Common myeloid progenitor, CD34-positive (primary cell): ENCODE measurements at regions not wholly inside any gene's neighbourhood (a gene's known extent, or its start where the extent isn't known, plus 50 kb on each side); places are given as distances from the start of the nearest gene placed in this dataset.

ENCODE experiments used
- CTCF ChIA-PET: fragments of 350-600 bp; sonication (Branson Sonifier 250); formaldehyde crosslinking; loops from one replicate; lab custom pipeline; 2021; ENCODE audit warnings: antibody characterized with exemption; lab: Charles Lee
- POLR2A ChIA-PET: fragments of 350-600 bp; sonication (Branson Sonifier 250); formaldehyde crosslinking; loops from one replicate; lab custom pipeline; 2021; ENCODE audit warnings: antibody characterized with exemption; lab: Charles Lee
- DNase-seq, 3 donors: peaks; one replicate each; pipeline versions ENCODE4 v3.0.0 to v3.0.0-alpha.2; 2013
- H3K27ac ChIP-seq, 2 experiments: 1 replicate in 1 of 2; 2 replicates in 1 of 2; pipeline ENCODE4 v1.7.0; 2013; ENCODE audit warnings: inconsistent platforms in 2 of 2, low read length in 2 of 2, mild to moderate bottlenecking in 2 of 2, low read depth in 1 of 2, moderate library complexity in 1 of 2; ENCODE audit not compliant: severe bottlenecking in 2 of 2, insufficient read depth in 1 of 2, poor library complexity in 1 of 2
- H3K27me3 ChIP-seq, 5 experiments: replicated peaks in 2 of 5; 1 replicate in 3 of 5; 2 replicates in 2 of 5; pipeline versions ENCODE4 v1.6.1 to v1.7.0; 2013; ENCODE audit warnings: low read length in 4 of 5, mild to moderate bottlenecking in 2 of 5, moderate library complexity in 2 of 5, inconsistent platforms in 1 of 5; ENCODE audit not compliant: insufficient read depth in 5 of 5, control insufficient read depth in 4 of 5
- H3K36me3 ChIP-seq, 4 experiments: 1 replicate in 2 of 4; 2 replicates in 2 of 4; pipeline versions ENCODE4 v1.6.1 to v1.7.0; 2013; ENCODE audit warnings: low read length in 3 of 4, control low read depth in 1 of 4, mild to moderate bottlenecking in 1 of 4; ENCODE audit not compliant: control insufficient read depth in 4 of 4, insufficient read depth in 4 of 4
- H3K4me1 ChIP-seq, 4 experiments: 1 replicate in 3 of 4; 2 replicates in 1 of 4; pipeline versions ENCODE4 v1.6.1 to v1.7.1; 2013; ENCODE audit warnings: low read length in 3 of 4, mild to moderate bottlenecking in 3 of 4, control low read depth in 1 of 4, inconsistent platforms in 1 of 4, moderate library complexity in 1 of 4; ENCODE audit not compliant: control insufficient read depth in 4 of 4, insufficient read depth in 4 of 4; ENCODE audit errors: control extremely low read depth in 1 of 4
- H3K4me3 ChIP-seq, 7 experiments: 1 replicate in 4 of 7; 2 replicates in 3 of 7; pipeline versions ENCODE4 v1.5.1 to v1.7.0; 2013; ENCODE audit warnings: mild to moderate bottlenecking in 7 of 7, low read length in 6 of 7, moderate library complexity in 6 of 7, inconsistent platforms in 2 of 7, low read depth in 2 of 7, control low read depth in 1 of 7; ENCODE audit not compliant: insufficient read depth in 4 of 7, control insufficient read depth in 1 of 7; ENCODE audit errors: extremely low read depth in 1 of 7
- H3K9me3 ChIP-seq, 5 experiments: 1 replicate in 4 of 5; 2 replicates in 1 of 5; pipeline versions ENCODE4 v1.6.1 to v1.7.1; 2013; ENCODE audit warnings: low read length in 4 of 5, mild to moderate bottlenecking in 2 of 5, inconsistent platforms in 1 of 5, low read depth in 1 of 5, moderate library complexity in 1 of 5; ENCODE audit not compliant: control insufficient read depth in 4 of 5, insufficient read depth in 2 of 5; ENCODE audit errors: control extremely low read depth in 1 of 5
- WGBS: methylation state at CpG from one replicate; pipeline ENCODE4 v1.1.5; 2013; ENCODE audit not compliant: insufficient coverage; 5-methylcytosine and 5-hydroxymethylcytosine counted together

DNA sequence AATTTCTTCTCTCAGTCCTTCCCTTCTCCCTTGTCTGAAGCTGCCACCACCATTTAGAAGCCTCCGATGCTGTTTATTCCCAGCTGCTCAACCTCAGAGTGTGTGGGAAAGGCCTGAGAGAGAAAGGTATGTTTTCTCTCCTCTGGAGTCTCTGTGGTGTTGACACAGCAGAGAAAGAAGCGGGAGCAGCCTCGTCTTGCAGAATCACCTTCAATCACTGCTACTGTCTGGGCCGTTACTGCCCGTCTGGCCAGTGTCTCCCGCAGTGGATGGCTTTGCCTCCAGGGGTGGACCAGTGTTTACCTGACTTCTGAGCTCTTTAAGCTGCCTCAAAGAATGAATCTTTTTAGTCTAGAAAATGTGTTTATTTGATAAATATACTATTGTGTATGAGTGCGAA, 148.9 kb upstream of the FAM47C start:
- H3K9me3 ChIP-seq, result no peaks in the 10 kb centered on the region
- H3K27ac ChIP-seq, result no peak overlapping the region
- WGBS, result 92% methylated on average over 2 of the region's 7 CpGs
- no peaks in the 10 kb centered on the region for H3K4me1 ChIP-seq
- no peaks in the 10 kb centered on the region for H3K36me3 ChIP-seq
- no peak overlapping the region for H3K4me3 ChIP-seq
- DNase-seq, result no peak
- peaks cover 0 to 6% (median 0%) of the 10 kb centered on the region in 5 experiments for H3K27me3 ChIP-seq
- CTCF ChIA-PET, result interaction anchor here (1.2 kb wide), 1 partner anchor 10 kb away, joined by 3 read pairs; no protein-coding TSS in a partner anchor
- POLR2A ChIA-PET, result no interaction called here

- no peak overlapping the region for H3K27ac ChIP-seq
- no peaks in the 10 kb centered on the region for H3K9me3 ChIP-seq
- no peak for DNase-seq
- peaks cover 0 to 8% (median 0%) of the 10 kb centered on the region in 5 experiments for H3K27me3 ChIP-seq
- H3K4me1 ChIP-seq, result no peaks in the 10 kb centered on the region
- no peak overlapping the region for H3K4me3 ChIP-seq
- ChIA-PET CTCF (no interaction called here), POLR2A (no interaction called here)
- H3K36me3 ChIP-seq, result no peaks in the 10 kb centered on the region
Observed at GRCh38 chrX:36861601-36862000, 146.6 kb upstream of the FAM47C start.

DNA sequence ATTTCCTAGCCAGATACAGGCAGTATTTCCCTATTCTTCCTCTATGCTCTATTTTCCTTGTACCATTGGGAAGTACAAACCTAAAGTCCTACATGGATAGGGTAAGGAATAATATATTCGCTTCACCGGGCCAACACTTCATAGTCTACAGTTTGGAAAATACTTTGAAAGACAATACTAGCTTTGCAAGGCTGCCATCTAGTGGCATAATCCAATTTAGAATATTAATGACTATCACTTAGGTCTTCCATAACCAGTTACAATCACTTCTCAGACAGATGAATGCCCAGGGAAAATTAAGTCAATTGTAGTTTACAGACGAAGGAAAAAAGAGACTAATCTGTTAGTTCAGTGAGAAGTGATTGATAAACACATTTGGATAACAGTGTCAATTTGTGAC, 141.0 kb upstream of the FAM47C start:
- peak; percentile 1 to 28 (median 17) for DNase-seq
- H3K27me3 ChIP-seq, result peaks cover 0 to 3% (median 0%) of the 10 kb centered on the region in 5 experiments
- POLR2A ChIA-PET, result no interaction called here
- H3K9me3 ChIP-seq, result no peaks in the 10 kb centered on the region
- no peak overlapping the region for H3K4me3 ChIP-seq
- no peak overlapping the region for H3K27ac ChIP-seq
- H3K36me3 ChIP-seq, result no peaks in the 10 kb centered on the region
- H3K4me1 ChIP-seq, result no peaks in the 10 kb centered on the region
- CTCF ChIA-PET, result no interaction called here
- WGBS, result 0% methylated on average over 1 of the region's 3 CpGs

DNA sequence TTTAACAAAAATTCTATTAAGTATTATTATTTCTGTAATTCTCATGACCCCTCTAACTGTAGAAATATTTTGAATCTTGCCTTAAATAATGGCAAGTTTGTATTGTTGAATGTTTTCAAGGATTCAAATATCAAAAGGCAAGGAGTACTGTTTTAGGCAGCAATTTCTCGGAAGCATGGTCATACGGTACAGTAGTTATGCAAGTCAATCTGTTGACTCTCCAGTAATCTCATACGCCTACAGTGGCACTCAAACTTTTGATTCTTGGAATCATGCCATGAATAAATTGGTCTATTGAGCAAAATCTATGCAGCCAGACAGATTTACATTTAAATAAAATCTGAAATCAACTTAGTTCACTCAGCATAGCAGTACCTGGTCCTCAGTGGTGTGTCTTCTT, 139.6 kb upstream of the FAM47C start:
- H3K4me1 ChIP-seq, result no peaks in the 10 kb centered on the region
- H3K9me3 ChIP-seq, result no peaks in the 10 kb centered on the region
- 73% methylated on average over 3 of the region's 3 CpGs for WGBS
- DNase-seq, result no peak
- H3K4me3 ChIP-seq, result no peak overlapping the region
- no peak overlapping the region for H3K27ac ChIP-seq
- peaks cover 0 to 3% (median 0%) of the 10 kb centered on the region in 5 experiments for H3K27me3 ChIP-seq
- no peaks in the 10 kb centered on the region for H3K36me3 ChIP-seq
- ChIA-PET POLR2A (no interaction called here), CTCF (interaction anchor here (1.0 kb wide), 1 partner anchor 10 kb away, joined by 3 read pairs; no protein-coding TSS in a partner anchor)

DNA sequence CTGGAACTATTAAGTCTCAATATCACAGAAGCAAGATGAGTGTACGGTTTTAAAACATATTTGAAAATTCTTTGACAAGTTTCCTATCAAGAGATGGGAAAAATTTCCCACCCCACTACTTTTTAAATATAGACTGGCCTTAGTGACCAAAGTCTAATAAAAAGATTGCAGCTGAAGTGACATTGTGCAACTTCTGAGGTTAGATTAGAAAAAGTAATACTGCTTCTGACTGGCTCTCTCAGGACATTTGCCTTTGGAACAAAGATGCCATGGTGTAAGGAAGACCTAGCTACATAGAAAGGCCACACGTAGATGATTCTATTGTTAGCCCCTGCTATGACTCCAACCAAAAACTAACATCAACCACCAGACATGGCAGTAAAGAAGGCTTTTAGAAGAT, 138.7 kb upstream of the FAM47C start:
- H3K4me1 ChIP-seq, result no peaks in the 10 kb centered on the region
- CTCF ChIA-PET, result interaction anchor here (1.0 kb wide), 1 partner anchor 10 kb away, joined by 3 read pairs; no protein-coding TSS in a partner anchor
- no peaks in the 10 kb centered on the region for H3K9me3 ChIP-seq

DNA sequence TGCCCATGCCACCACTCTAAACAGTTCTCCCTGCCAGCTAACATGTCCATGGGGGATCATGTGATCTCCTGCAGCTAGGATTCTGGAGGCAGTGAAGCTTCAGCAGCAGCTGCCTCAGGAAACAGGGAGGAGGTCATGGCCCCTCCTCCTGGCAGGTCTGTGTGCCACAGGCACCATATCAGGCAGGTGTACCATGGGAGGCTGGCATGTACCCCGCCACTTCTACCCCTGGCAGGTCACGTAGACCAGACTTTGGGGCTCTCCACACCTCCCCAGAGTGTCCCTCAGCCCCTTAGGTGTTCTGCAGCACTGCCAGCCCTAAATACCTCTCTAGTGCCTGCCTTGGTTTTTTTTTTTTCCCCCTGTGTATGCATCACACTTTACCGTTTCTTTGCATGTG, 110.5 kb upstream of the FAM47C start:
- Histone ChIP-seq H3K4me3 (no peak overlapping the region), H3K9me3 (no peaks in the 10 kb centered on the region), H3K27ac (no peak overlapping the region), H3K36me3 (no peaks in the 10 kb centered on the region), H3K4me1 (no peaks in the 10 kb centered on the region), H3K27me3 (no peaks in the 10 kb centered on the region)
- no peak for DNase-seq
- POLR2A ChIA-PET, result no interaction called here
- CTCF ChIA-PET, result no interaction called here
- 94% methylated on average over 2 of the region's 3 CpGs for WGBS

More for the DNA sequence above, 138.7 kb upstream of the FAM47C start:
- H3K4me3 ChIP-seq, result no peak overlapping the region
- H3K27me3 ChIP-seq, result peaks cover 0 to 3% (median 0%) of the 10 kb centered on the region in 5 experiments
- no peak for DNase-seq
- no peaks in the 10 kb centered on the region for H3K36me3 ChIP-seq
- POLR2A ChIA-PET, result no interaction called here
- no peak overlapping the region for H3K27ac ChIP-seq
- WGBS, result no CpG with 5 or more reads among the region's 2 CpGs

GRCh38 chrX:36898301-36898700, 109.9 kb upstream of the FAM47C start:
- Histone ChIP-seq H3K4me1 (no peaks in the 10 kb centered on the region), H3K36me3 (no peaks in the 10 kb centered on the region), H3K9me3 (no peaks in the 10 kb centered on the region), H3K4me3 (no peak overlapping the region), H3K27ac (no peak overlapping the region), H3K27me3 (no peaks in the 10 kb centered on the region)
- DNase-seq, result peak in 2 of 3 donors; percentile 3 to 10
- ChIA-PET CTCF (no interaction called here), POLR2A (no interaction called here)
- 50% methylated on average over 2 of the region's 3 CpGs for WGBS
